GM11168 (cell line): ENCODE measurements at regions not wholly inside any gene's neighbourhood (a gene's known extent, or its start where the extent isn't known, plus 50 kb on each side); places are given as distances from the start of the nearest gene placed in this dataset.

Experiments
- in situ Hi-C: fragments of 300-500 bp; cut with MboI; formaldehyde crosslinking; loops from one replicate; pipeline ENCODE4 v1.12.0; 2022; ENCODE audit warnings: low sequenced_read_pairs; ENCODE audit not compliant: unreplicated experiment

DNA sequence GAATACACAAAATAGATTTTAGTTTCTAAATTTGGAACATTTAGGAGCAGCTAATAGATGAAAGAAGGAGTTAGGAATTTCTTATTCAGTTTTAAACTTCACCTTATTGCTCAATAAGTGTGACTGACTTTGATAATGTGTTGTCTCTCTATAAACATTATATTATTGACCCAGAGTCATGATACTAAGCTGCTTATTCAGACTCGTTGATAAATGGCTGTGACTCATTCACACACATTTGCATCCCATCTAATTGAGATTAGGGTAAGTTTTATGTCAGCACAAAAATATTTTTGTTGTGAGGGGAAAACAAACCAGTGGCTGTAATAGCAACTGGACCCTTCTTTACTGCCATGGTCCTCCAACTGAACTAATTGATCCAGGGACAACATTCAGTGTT is 137.6 kb downstream of the GOLIM4 start:
- in situ Hi-C loops: no loop called here

GRCh38 chr3:167952969-167953368 is 142.8 kb downstream of the GOLIM4 start:
- in situ Hi-C loops: no loop called here

- in situ Hi-C loops: no loop called here
Observed at GRCh38 chr3:167950212-167950611, 145.5 kb downstream of the GOLIM4 start.

DNA sequence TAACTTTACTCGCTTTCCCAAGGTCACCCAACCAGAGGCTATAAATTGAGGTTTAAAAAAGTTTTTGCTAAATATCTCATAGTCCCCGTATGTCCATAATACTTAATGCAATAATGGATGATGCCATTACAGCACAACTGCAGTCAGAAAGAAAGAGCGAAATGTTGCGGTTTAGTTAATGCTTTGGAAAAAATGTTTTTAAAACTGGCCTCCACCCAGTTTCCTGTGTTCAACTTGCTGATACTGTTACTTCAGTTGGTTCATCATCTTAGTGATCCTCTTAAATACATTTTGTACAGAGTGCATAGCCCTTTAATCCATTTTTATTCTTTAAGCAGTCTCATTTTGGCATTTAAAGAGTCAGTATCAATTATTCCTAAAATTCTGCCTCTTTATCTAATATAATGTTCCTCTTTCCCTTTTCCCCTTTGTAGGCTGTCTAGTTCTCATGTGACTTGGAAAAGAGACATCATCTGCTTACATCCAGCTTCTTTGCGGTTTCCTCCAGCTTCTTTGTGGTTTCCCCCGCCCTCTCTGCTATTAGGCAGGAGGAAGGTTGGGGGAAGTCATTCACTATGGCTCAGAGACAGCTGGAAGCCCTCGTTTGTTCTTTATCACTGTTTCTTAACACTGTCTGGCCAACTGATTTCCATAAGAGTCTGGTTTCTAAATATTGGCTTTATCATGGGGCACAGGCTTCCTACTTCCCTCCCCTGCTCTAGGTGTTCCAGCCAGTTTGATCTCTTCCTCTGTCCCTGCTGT is 154.3 kb downstream of the GOLIM4 start:
- in situ Hi-C loops: no loop called here

DNA sequence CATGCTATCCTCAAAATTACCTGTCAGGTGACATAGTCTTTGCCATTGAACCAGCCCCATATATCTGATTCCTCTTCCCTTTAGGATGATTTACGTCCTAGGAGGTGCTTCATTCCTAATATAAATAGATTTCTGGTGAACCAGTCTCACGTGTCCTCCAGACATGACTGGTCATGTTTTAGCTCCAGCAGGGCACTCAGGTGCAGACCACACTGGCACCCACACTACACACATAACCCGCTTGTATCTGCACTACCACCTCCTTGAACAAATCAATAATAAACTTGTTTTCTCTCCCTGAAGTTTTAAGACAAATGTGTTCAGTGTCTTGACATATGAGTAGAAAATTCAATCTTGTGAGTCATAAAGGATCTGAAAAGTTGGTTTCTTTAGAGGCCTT is 155.5 kb downstream of the GOLIM4 start:
- in situ Hi-C loops: no loop called here

GRCh38 chr3:167938516-167938915 is 157.2 kb downstream of the GOLIM4 start:
- in situ Hi-C loops: no loop called here

DNA sequence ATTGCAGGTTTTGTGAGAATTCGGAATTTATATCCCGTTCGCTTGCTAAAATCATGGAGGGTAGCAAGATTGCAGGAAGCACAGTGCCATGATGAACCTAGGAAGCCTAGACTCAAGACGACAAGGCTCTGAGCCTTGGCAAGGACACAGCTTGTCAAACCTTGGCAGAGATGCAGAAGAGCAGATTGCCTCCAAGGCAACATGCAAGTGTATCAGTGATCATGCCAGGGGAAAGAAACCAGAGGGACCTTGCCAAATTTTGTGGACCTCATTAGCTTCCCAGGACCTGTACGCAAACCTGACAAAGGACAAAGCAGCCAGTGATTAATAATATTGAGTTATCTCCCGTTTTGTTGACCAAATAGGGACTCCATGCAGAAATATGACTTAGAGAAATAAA is 159.7 kb downstream of the GOLIM4 start:
- in situ Hi-C loops: no loop called here

- in situ Hi-C loops: no loop called here
Observed at GRCh38 chr3:167930453-167930852, 165.3 kb downstream of the GOLIM4 start.

GRCh38 chr3:167929968-167930367 is 165.8 kb downstream of the GOLIM4 start:
- in situ Hi-C loops: no loop called here

- in situ Hi-C loops: no loop called here
Observed at GRCh38 chr3:167928381-167928780, 167.3 kb downstream of the GOLIM4 start.

GRCh38 chr3:167920747-167921146 is 175.0 kb downstream of the GOLIM4 start:
- in situ Hi-C loops: no loop called here

DNA sequence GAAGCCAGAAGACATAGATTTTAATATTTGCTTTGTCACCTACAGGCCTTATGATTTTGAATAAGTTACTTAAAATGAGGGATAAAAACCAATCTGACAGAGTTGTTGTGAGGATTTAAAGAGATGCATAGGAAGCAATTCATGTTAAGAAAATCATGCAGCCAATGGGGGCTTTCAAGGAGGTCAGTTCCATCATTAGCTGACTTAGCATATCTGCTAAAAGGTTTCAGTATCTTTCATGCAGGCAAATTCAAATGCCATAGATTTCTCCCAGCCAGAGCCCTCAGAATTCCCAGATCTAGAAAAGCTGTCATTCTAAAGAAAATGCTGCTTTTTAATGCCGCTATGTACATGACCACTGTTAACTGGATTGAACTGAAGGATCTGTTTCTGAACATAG is 176.1 kb downstream of the GOLIM4 start:
- in situ Hi-C loops: no loop called here

DNA sequence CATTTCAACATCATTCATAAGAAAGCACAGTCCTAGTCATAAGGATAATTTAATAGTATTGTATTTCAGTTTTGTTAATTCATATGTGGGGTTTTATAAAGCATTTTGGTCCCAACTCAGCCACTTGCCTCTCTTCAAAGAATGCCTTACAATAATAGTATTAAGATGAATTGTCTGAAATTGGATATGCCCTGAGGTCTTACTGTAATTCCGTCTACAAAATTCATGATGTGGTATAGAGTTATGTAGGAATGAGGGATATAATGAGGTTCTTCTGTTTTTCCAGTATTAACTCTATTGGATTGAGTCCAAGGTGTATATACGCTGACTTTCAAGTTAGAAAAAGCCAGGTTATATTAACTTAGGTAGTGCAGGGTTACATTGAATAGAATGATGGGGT is 177.0 kb downstream of the GOLIM4 start:
- in situ Hi-C loops: no loop called here

GRCh38 chr3:167918008-167918596 is 177.6 kb downstream of the GOLIM4 start:
- in situ Hi-C loops: no loop called here

DNA sequence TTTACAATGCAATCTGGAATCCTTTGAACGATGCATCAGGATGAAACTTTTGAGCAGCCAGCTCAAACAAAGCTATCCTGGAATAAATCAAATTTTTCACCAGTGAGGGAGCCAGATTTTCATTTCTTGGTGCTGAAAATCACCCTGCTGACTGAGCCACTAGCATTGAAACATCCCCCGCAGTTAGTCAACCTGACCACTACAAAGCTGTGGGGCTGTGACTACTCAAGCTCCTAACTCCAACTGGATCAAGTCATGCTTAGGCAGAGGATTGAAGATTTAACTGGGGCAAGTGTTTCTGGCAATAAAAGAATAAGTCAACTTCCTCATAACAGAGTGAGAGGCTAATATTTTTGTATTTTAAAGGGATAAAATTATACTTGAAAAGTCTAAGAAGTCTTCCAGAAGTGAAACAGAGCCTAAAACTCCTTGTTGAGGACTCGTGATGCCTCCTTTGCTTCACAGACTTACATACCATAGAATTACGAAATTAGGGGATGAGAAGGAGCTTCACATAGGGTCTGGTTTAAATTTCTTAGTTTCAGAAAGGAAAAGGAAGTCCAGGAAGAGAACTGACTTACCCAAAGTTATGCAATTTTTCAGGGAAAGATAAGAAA is 177.8 kb downstream of the SERPINI1 start:
- in situ Hi-C loops: no loop called here

DNA sequence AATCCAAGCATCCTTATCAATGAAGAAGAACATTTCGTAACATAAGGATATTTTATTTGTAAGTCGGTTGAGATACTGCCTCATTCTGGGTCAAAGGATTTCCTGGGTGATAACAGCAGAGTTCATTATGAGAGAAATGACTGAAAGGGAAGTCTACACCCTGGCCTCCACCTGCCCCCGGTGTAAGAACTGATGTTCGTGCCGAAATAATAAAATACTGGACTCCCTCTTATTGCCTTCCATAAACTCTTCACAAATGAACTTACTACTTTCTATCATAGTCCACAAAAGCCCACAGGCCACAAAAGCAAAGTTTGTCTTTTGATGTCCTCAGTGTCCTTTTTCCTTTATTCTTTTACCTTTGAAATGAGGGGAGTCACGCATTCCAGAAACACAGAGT is 174.4 kb downstream of the SERPINI1 start:
- in situ Hi-C loops: no loop called here

- in situ Hi-C loops: no loop called here
Observed at GRCh38 chr3:167909504-167909896, 174.0 kb downstream of the SERPINI1 start.

DNA sequence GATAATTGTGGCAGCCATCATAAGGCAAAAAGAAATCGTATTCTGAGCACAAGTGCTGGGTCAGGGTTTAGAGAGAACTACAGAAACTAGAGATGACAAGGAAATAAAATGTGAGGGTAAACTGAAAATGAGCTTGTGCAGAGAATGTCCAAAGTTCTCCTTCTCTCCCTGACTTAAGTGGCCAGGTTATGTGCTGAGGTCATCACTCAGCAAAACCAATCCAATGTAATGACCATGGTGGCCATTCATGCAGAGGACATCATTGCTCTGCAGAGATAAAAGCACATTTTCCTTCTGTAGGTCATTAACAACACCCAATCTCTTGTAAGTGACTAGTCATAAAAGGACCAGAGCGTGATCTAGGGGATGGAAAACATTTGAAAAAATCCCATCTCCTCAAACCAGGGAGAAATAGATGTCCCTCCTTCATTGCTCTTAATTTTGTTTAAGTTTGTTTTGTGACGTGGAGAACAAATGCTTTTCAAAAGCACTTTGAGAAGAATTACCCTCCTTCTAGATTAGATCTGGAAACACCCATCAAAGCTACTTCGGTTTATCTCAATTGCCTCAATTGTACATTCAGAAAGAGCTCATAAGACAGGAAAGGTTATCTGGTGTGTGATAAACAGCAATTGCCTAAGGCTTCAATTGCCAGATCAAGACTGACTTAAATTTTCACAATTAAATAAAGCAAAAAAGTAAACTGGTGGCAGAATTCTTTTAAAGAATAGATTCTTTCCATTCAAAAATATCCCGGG is 173.4 kb downstream of the SERPINI1 start:
- in situ Hi-C loops: no loop called here

- in situ Hi-C loops: no loop called here
Observed at GRCh38 chr3:167908221-167908620, 172.7 kb downstream of the SERPINI1 start.

- in situ Hi-C loops: no loop called here
Observed at GRCh38 chr3:167901138-167901537, 165.6 kb downstream of the SERPINI1 start.

DNA sequence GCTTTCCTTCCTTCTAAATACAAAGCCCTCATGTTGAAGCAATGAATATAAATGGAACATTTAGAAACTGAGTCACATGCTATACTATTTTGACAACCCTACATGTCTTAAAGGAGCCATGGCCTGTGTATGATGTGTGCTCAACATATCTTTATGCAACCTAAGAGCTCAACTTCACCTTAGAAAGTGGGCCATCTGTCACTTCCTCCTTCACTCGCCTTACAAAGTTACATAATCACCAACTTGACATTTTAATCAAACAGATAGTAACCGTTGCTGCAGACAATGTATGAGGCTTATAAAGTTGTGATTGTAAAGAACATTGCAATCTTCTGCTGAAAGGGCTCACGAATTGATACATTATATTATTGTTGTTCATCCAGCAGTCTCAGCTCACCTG is 163.6 kb downstream of the SERPINI1 start:
- in situ Hi-C loops: no loop called here
